AG10803 (cell line): ENCODE measurements at regions not wholly inside any gene's neighbourhood (a gene's known extent, or its start where the extent isn't known, plus 50 kb on each side); places are given as distances from the start of the nearest gene placed in this dataset.

Source experiments
- DNase-seq: peaks from one replicate; pipeline ENCODE4 v3.0.0; 2010; ENCODE audit warnings: low read depth
- H3K4me3 ChIP-seq: 2 replicates; pipeline ENCODE4 v1.5.1; 2011; ENCODE audit warnings: mild to moderate bottlenecking, low read length, control low read depth
- TF ChIP-seq, protein P1 (sequence below): conservative IDR thresholded peaks from 2 replicates; pipeline ENCODE4 v1.5.1; 2011; ENCODE audit warnings: mild to moderate bottlenecking, low read length, control low read depth, inconsistent platforms

DNA sequence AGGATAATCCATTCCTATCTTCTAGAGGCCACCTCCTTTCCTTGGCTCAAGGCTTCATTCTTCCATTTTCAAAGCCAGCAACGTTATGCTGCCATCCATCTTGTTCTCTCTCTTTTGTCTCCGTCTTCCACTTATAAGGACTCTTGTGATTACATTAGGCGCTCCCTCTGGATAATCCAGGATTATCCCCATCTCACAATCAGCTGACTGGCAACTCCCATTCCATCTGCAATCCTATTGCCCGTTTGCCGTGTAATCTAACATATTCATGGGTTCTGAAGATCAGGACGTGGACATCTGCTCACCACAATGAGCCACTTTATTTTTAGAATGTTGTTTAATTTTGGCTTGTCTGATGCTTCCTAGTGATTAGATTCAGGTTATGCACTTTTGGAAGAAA, 89.3 kb downstream of the EBNA1BP2 start:
- H3K4me3 ChIP-seq, result no peak overlapping the region
- DNase-seq, result no peak
- TF ChIP-seq, protein P1, sequence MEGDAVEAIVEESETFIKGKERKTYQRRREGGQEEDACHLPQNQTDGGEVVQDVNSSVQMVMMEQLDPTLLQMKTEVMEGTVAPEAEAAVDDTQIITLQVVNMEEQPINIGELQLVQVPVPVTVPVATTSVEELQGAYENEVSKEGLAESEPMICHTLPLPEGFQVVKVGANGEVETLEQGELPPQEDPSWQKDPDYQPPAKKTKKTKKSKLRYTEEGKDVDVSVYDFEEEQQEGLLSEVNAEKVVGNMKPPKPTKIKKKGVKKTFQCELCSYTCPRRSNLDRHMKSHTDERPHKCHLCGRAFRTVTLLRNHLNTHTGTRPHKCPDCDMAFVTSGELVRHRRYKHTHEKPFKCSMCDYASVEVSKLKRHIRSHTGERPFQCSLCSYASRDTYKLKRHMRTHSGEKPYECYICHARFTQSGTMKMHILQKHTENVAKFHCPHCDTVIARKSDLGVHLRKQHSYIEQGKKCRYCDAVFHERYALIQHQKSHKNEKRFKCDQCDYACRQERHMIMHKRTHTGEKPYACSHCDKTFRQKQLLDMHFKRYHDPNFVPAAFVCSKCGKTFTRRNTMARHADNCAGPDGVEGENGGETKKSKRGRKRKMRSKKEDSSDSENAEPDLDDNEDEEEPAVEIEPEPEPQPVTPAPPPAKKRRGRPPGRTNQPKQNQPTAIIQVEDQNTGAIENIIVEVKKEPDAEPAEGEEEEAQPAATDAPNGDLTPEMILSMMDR, result no peak

DNA sequence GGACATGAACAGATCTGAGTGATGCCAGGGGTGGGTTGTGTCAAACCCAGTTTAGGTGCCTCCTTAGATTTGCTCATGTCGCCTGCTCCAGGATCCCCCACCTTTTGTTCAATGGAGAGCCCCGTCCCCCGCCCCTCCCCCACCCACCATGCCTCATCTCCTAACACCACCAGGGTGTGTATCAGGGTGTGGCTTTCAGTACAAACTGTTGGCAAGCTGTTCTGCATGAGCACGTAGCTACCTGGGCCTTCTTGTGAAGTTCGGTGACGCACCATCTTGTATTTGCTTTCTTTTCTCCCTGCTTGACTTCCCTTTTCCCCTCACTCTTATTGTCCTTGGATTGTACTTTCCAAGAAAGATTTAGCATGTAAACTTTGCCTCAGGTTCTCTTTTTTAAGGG, 94.8 kb downstream of the EBNA1BP2 start:
- TF ChIP-seq, protein P1, result no peak
- DNase-seq, result no peak
- H3K4me3 ChIP-seq, result no peak overlapping the region

DNA sequence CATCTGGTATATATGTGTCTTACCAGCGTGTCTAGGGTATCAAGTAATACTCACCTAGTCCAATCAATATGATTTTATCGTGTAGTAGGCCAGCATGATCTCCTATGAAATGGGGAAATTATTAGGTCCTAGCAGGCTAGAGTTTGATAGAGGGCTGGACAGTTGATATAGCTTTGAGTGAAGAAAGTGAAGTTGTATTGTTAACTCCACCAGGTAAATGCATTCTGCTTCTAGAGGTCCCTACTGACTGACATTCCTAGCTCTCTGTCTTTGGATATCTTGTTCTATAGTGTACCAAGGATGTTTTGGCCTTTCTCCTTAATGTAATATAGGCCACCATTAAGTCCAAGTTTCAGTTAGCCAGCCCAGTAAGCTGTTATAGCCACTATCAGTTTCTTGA, 97.4 kb downstream of the EBNA1BP2 start:
- H3K4me3 ChIP-seq, result no peak overlapping the region
- DNase-seq, result no peak
- TF ChIP-seq, protein P1, result no peak

DNA sequence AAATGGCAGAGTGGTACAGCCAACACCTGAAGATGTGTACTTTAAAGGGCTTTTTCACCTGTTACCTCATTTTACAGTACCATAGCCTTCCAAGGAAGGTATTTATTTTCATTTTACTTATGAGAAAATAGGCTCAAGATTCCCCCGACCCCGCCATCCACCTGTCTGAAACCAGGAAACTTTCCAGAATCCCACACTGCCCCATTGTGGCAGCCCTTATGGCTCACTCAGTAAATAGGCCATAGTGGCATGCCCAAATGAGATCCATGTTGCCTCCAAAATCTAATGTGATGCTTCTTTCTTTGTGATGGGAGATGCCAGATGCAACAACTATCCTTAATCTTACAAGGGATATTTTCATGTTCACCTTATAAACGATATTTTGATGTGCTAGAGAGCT, 97.8 kb downstream of the EBNA1BP2 start:
- no peak overlapping the region for H3K4me3 ChIP-seq
- DNase-seq, result no peak
- TF ChIP-seq, protein P1, result no peak; the same call in 1 of the 2 replicates

DNA sequence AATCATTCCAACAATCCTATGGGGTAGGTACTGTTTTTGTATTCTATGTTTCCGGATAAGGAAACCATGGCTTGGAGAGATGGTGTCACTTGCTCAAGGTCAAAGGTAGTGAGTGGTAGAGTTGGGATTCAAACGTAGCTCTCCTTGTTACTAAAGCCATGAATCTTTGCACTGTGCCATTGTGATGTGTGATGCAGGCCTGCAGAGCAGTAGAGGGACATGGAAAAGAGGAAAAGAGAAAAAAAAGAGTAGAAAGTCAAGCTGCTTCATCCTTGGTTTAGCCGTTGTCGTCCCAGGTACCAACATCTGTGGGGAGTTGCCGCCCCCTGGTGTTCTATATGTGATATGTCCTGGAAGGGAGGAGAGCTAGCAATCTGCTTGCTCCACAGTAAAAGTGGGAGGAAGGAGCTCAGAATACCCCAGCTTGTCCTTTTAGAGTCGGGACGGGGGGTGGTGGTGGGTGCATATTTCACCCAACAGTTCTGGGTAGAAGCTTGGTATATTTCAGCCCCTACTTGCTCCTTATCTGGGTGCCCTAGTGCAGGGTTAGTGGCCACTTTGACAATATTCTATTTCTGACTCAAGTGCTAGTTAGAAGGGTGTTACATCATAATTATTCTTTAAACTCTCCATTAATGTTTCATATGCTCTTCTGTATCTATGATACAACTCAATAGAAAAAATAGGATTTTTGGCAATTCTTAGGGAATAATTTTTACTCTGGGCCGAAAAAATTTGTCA, 98.4 kb downstream of the EBNA1BP2 start:
- TF ChIP-seq, protein P1, result peak; percentile 90
- H3K4me3 ChIP-seq, result no peak overlapping the region
- peak; percentile 67 for DNase-seq

DNA sequence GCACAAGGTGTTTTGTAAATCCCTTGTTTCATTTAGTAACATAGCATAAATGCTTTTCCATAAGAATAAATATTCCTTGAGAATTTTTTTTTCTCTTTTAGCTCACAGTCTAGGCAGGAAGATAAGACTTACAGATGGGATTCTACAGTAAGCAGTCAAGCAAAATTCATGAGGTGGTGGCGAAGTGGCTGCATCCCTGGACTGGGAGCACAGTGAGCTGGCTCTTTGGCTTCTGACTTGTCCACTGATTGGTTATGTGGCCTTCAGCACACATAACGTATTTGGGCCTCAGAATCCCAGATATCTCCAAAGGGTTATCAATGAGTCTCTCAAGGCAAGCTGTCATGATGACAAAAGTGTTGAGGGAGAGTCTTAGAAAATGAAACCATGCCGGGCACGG, 99.8 kb downstream of the EBNA1BP2 start:
- H3K4me3 ChIP-seq, result no peak overlapping the region
- no peak for DNase-seq
- TF ChIP-seq, protein P1, result no peak

DNA sequence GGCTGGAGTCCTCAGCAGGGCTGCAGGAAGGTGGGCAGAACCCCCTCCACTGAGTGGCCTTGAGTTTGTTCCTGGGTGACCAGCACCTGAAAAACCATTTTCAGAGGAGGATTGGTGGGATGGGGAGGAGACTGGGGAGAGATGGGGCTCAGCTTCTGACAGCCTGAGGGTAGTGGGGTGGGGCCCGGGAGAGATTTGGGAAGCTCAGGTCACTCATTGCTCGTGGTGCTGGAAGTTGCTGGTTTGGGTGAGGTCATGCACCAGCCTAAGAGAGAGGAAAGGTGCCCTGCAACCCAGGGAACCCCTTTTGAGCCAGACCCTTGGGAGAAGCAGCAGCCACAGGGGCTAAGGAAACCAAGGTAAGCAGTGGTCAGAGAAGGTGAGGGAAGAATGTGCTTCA, 100.8 kb downstream of the EBNA1BP2 start:
- DNase-seq, result no peak
- H3K4me3 ChIP-seq, result no peak overlapping the region
- TF ChIP-seq, protein P1, result no peak
